Gastroesophageal sphincter (tissue), 4 donors: ENCODE measurements at regions not wholly inside any gene's neighbourhood (a gene's known extent, or its start where the extent isn't known, plus 50 kb on each side); places are given as distances from the start of the nearest gene placed in this dataset.

Experiments
- ATAC-seq: fragments of 150-250 bp; one replicate; pipeline ENCODE4 v1.9.1; 2016; ENCODE audit warnings: mild to moderate bottlenecking, moderate library complexity
- H3K27ac ChIP-seq, 4 donors: fragments of 200-600 bp; sonication (generic) in 3 of 4; 1 replicate in 3 of 4; 2 replicates in 1 of 4; pipeline ENCODE4 v1.5.1; 2016 to 2019
- H3K27me3 ChIP-seq: fragments of 200-600 bp; sonication (generic); one replicate; pipeline ENCODE4 v1.5.1; 2019
- H3K36me3 ChIP-seq, 2 donors: fragments of 200-600 bp; sonication (generic); one replicate each; pipeline ENCODE4 v1.5.1; 2019; ENCODE audit warnings: control low read depth in 1 of 2
- H3K4me1 ChIP-seq, 3 donors: fragments of 200-600 bp; sonication (generic); 1 replicate in 2 of 3; 2 replicates in 1 of 3; pipeline ENCODE4 v1.5.1; 2016 to 2019; ENCODE audit warnings: control low read depth in 2 of 3
- H3K4me3 ChIP-seq, 2 donors: fragments of 200-600 bp; sonication (generic); one replicate each; pipeline ENCODE4 v1.5.1; 2019; ENCODE audit warnings: mild to moderate bottlenecking in 1 of 2, moderate library complexity in 1 of 2
- H3K9me3 ChIP-seq, 3 donors: fragments of 200-600 bp; sonication (generic); one replicate each; pipeline ENCODE4 v1.5.1; 2017 to 2019; ENCODE audit warnings: control low read depth in 2 of 3
- EP300 ChIP-seq: sonication (generic); formaldehyde crosslinking; IDR thresholded peaks from one replicate; pipeline ENCODE4 v1.6.1; 2017; ENCODE audit warnings: antibody characterized with exemption, mild to moderate bottlenecking
- POLR2A ChIP-seq, 2 donors: fragments of 450-650 bp; IDR thresholded peaks; one replicate each; pipeline ENCODE4 v1.6.1; 2017; ENCODE audit warnings: antibody characterized with exemption in 2 of 2, mild to moderate bottlenecking in 2 of 2, moderate library complexity in 1 of 2
- POLR2AphosphoS5 ChIP-seq: sonication (generic); formaldehyde crosslinking; IDR thresholded peaks from one replicate; pipeline ENCODE4 v1.6.1; 2017; ENCODE audit warnings: antibody characterized with exemption
- WGBS, 2 donors: methylation state at CpG; one replicate each; pipeline ENCODE4 v1.1.5; 2018; ENCODE audit warnings: low coverage in 1 of 2; 5-methylcytosine and 5-hydroxymethylcytosine counted together
- TF ChIP-seq, protein P1 (sequence below), 4 experiments: fragments of 200-600 bp in 2 of 4; fragments of 450-650 bp in 2 of 4; sonication (generic) in 1 of 4; IDR thresholded peaks; one replicate each; pipeline ENCODE4 v1.5.1; 2017 to 2019; ENCODE audit warnings: antibody characterized with exemption in 4 of 4, mild to moderate bottlenecking in 2 of 4, moderate library complexity in 2 of 4

GRCh38 chr2:180115675-180116074, 108.6 kb upstream of the CWC22 start:
- TF ChIP-seq, protein P1, sequence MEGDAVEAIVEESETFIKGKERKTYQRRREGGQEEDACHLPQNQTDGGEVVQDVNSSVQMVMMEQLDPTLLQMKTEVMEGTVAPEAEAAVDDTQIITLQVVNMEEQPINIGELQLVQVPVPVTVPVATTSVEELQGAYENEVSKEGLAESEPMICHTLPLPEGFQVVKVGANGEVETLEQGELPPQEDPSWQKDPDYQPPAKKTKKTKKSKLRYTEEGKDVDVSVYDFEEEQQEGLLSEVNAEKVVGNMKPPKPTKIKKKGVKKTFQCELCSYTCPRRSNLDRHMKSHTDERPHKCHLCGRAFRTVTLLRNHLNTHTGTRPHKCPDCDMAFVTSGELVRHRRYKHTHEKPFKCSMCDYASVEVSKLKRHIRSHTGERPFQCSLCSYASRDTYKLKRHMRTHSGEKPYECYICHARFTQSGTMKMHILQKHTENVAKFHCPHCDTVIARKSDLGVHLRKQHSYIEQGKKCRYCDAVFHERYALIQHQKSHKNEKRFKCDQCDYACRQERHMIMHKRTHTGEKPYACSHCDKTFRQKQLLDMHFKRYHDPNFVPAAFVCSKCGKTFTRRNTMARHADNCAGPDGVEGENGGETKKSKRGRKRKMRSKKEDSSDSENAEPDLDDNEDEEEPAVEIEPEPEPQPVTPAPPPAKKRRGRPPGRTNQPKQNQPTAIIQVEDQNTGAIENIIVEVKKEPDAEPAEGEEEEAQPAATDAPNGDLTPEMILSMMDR (IDR thresholded peaks at IDR 0.05), result no peak
- no peak for TF ChIP-seq POLR2A (IDR thresholded peaks at IDR 0.05)
- no peak for TF ChIP-seq EP300
- no peak for TF ChIP-seq POLR2AphosphoS5
- H3K27ac ChIP-seq, result no peak overlapping the region
- H3K27me3 ChIP-seq, result no peaks in the 10 kb centered on the region
- 62 to 93% methylated on average over 2 of the region's 2 CpGs for WGBS, 2 donors
- no peak for ATAC-seq
- no peaks in the 10 kb centered on the region for H3K4me1 ChIP-seq
- H3K9me3 ChIP-seq, result no peaks in the 10 kb centered on the region
- no peaks in the 10 kb centered on the region for H3K36me3 ChIP-seq
- no peak overlapping the region for H3K4me3 ChIP-seq

- TF ChIP-seq, protein P1 (IDR thresholded peaks at IDR 0.05), result no peak
- TF ChIP-seq POLR2AphosphoS5 (no peak), POLR2A (IDR thresholded peaks at IDR 0.05) (no peak), EP300 (no peak)
- H3K36me3 ChIP-seq, result no peaks in the 10 kb centered on the region
- H3K4me1 ChIP-seq, result no peaks in the 10 kb centered on the region
- no peak overlapping the region for H3K27ac ChIP-seq
- 90 to 91% methylated on average over 2 of the region's 2 CpGs for WGBS, 2 donors
- ATAC-seq, result no peak
- no peaks in the 10 kb centered on the region for H3K9me3 ChIP-seq
- H3K27me3 ChIP-seq, result no peaks in the 10 kb centered on the region
- no peak overlapping the region for H3K4me3 ChIP-seq
Measured at GRCh38 chr2:180115269-180115668, 108.2 kb upstream of the CWC22 start.

DNA sequence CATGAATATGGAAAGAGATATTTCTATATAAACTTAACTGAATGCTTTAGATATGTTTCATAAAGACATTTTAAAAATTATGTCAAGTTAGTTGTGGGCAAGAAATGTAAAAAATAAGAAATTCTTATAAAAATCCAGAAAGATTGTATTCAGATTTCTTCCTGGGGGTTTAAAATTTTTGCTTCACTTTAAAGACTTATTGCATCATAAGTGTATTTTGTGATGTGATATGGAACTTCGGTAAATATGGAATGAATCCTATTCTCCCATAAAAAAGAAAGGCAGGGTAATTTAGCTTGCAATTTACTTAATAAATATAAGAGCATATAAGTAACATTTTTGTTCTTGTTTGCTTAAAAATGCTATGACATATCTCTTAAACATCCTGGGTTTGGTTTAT, 104.8 kb upstream of the CWC22 start:
- Histone ChIP-seq H3K4me3 (no peak overlapping the region), H3K36me3 (no peaks in the 10 kb centered on the region), H3K4me1 (no peaks in the 10 kb centered on the region), H3K27ac (no peak overlapping the region), H3K27me3 (no peaks in the 10 kb centered on the region), H3K9me3 (no peaks in the 10 kb centered on the region)
- 63 to 80% methylated on average over 1 of the region's 1 CpG for WGBS, 2 donors
- no peak for TF ChIP-seq POLR2A (IDR thresholded peaks at IDR 0.05)
- TF ChIP-seq POLR2AphosphoS5, result no peak
- no peak for TF ChIP-seq EP300
- TF ChIP-seq, protein P1 (IDR thresholded peaks at IDR 0.05), result no peak
- no peak for ATAC-seq

- H3K27ac ChIP-seq, result no peak overlapping the region
- TF ChIP-seq POLR2A (IDR thresholded peaks at IDR 0.05), result no peak
- TF ChIP-seq EP300, result no peak
- H3K27me3 ChIP-seq, result no peaks in the 10 kb centered on the region
- 90 to 100% methylated on average over 6 of the region's 6 CpGs for WGBS, 2 donors
- no peaks in the 10 kb centered on the region for H3K9me3 ChIP-seq
- H3K4me3 ChIP-seq, result no peak overlapping the region
- no peak for ATAC-seq
- no peaks in the 10 kb centered on the region for H3K36me3 ChIP-seq
- no peaks in the 10 kb centered on the region for H3K4me1 ChIP-seq
Measured at GRCh38 chr2:180110469-180110868, 103.4 kb upstream of the CWC22 start.

GRCh38 chr2:180101846-180102245, 94.7 kb upstream of the CWC22 start:
- no peaks in the 10 kb centered on the region for H3K36me3 ChIP-seq
- TF ChIP-seq POLR2A (IDR thresholded peaks at IDR 0.05), result no peak
- no peak for TF ChIP-seq POLR2AphosphoS5
- no peak for TF ChIP-seq EP300
- TF ChIP-seq, protein P1 (IDR thresholded peaks at IDR 0.05), result no peak
- no peak overlapping the region for H3K27ac ChIP-seq
- H3K4me3 ChIP-seq, result no peak overlapping the region
- no peaks in the 10 kb centered on the region for H3K27me3 ChIP-seq
- WGBS, 2 donors, result 45 to 71% methylated on average over 1 of the region's 1 CpG
- H3K9me3 ChIP-seq, result no peaks in the 10 kb centered on the region
- H3K4me1 ChIP-seq, result no peaks in the 10 kb centered on the region
- ATAC-seq, result no peak

DNA sequence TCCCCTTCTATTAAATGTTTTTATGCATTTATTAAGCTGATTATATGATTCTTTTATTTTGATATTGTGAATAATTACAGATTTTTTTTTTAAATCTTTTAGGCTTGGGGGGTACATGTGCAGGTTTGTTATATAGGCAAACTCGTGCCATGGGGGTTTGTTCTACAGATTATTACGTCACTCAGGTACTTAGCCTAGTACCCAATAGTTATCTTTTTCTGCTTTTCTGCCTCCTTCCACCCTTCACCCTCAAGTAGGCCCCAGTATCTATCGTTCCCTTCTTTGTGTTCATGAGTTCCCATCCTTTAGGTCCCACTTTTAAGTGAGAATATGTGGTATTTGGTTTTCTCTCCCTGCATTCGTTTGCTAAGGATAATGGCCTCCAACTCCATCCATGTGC, 92.2 kb upstream of the CWC22 start:
- WGBS, 2 donors, result 77 to 86% methylated on average over 4 of the region's 4 CpGs
- H3K9me3 ChIP-seq, result no peaks in the 10 kb centered on the region

More for the DNA sequence above, 92.2 kb upstream of the CWC22 start:
- Histone ChIP-seq H3K4me3 (no peak overlapping the region), H3K27me3 (no peaks in the 10 kb centered on the region), H3K4me1 (no peaks in the 10 kb centered on the region), H3K36me3 (no peaks in the 10 kb centered on the region), H3K27ac (no peak overlapping the region)
- ATAC-seq, result no peak
- TF ChIP-seq EP300, result no peak
- no peak for TF ChIP-seq POLR2A (IDR thresholded peaks at IDR 0.05)
- TF ChIP-seq, protein P1 (IDR thresholded peaks at IDR 0.05), result no peak
- no peak for TF ChIP-seq POLR2AphosphoS5
